Liver (tissue), 2 donors: ENCODE measurements at regions not wholly inside any gene's neighbourhood (a gene's known extent, or its start where the extent isn't known, plus 50 kb on each side); places are given as distances from the start of the nearest gene placed in this dataset.

Experiments used
- CTCF ChIP-seq: fragments of 150-350 bp; IDR thresholded peaks from 2 replicates; pipeline ENCODE4 v1.5.1; 2017; ENCODE audit warnings: improper control_type of control experiment, low read depth, low read length; ENCODE audit not compliant: missing input control
- REST ChIP-seq: IDR thresholded peaks from 2 replicates; pipeline ENCODE4 v1.6.1; 2016; ENCODE audit warnings: antibody characterized with exemption, mild to moderate bottlenecking
- donor health status: healthy.

DNA sequence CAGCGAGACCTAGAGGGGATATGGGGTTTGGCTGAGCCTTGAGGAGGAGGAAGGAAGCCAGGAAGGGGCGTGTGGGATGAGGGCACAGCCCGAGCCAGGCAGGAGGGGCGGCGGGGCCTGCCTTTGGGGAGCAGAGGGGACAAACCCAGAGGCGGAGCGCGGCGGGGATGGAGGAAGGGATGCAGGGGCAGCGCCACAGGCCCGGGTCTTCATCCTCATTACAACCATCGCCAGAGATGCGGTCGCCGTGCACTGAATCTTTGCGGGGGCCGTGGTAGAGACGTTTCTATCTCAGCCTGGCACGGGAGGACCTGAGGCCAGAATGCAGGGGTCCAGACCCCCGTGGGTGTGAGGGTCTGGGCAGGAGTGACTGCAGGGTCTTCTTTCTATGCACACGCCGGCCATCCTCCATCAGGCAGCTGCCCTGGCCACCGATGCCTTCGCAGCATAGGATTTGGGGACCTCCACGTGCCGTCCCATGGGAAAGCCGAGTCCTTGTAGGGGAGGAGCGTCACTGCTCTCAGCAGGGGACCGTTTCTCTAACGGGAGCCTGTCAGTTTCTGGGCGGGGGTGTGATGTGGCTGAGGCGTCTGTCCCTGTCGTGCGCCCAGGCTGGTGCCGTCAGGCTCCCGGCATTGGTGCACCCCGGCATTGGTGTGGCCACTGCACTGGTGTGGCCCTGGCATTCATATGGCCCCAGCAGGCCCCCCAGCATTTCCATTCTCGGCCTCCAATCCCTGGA lies 1267.9 kb downstream of the BRD1 start:
- TF ChIP-seq REST = no peak
- no peak for TF ChIP-seq CTCF
